ENCODE measurements at regions not wholly inside any gene's neighbourhood (a gene's known extent, or its start where the extent isn't known, plus 50 kb on each side); places are given as distances from the start of the nearest gene placed in this dataset.
"Not testable (repeated sequence)": the region's sequence is repeated elsewhere in the genome, so short reads cannot be mapped to it uniquely, and the experiment has no call there.

- no peak overlapping the region for H3K4me3 ChIP-seq (ENCODE audit: low read depth, low read length)
- DNase-seq (ENCODE audit: low read depth) = no peak
- TF ChIP-seq CTCF (IDR thresholded peaks at IDR 0.05; ENCODE audit: low read depth, low read length) (no peak), MYC (IDR thresholded peaks at IDR 0.05; ENCODE audit: low read depth, low read length) (no peak), POLR2A (IDR thresholded peaks at IDR 0.05; ENCODE audit: extremely low read depth, insufficient read length) (no peak)
- TF ChIP-seq, protein P1, sequence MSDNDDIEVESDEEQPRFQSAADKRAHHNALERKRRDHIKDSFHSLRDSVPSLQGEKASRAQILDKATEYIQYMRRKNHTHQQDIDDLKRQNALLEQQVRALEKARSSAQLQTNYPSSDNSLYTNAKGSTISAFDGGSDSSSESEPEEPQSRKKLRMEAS (IDR thresholded peaks at IDR 0.05; ENCODE audit: low read depth, low read length) = no peak
Measured at GRCh38 chr9:90165281-90165680, 477.3 kb downstream of the DIRAS2 start.

GRCh38 chr9:90166374-90166773 lies 476.2 kb downstream of the DIRAS2 start:
- DNase-seq (ENCODE audit: low read depth); H3K4me3 ChIP-seq (ENCODE audit: low read depth, low read length): not testable (repeated sequence)

GRCh38 chr9:90167914-90168313 lies 474.7 kb downstream of the DIRAS2 start:
- TF ChIP-seq, protein P1 (IDR thresholded peaks at IDR 0.05; ENCODE audit: low read depth, low read length) = no peak
- no peak for TF ChIP-seq POLR2A (IDR thresholded peaks at IDR 0.05; ENCODE audit: extremely low read depth, insufficient read length)
- TF ChIP-seq MYC (IDR thresholded peaks at IDR 0.05; ENCODE audit: low read depth, low read length) = no peak
- TF ChIP-seq CTCF (IDR thresholded peaks at IDR 0.05; ENCODE audit: low read depth, low read length) = no peak
- no peak overlapping the region for H3K4me3 ChIP-seq (ENCODE audit: low read depth, low read length)
- no peak for DNase-seq (ENCODE audit: low read depth)

GRCh38 chr9:90169490-90169889 lies 473.1 kb downstream of the DIRAS2 start:
- no peak for DNase-seq (ENCODE audit: low read depth)
- TF ChIP-seq POLR2A (IDR thresholded peaks at IDR 0.05; ENCODE audit: extremely low read depth, insufficient read length) (no peak), MYC (IDR thresholded peaks at IDR 0.05; ENCODE audit: low read depth, low read length) (no peak), CTCF (IDR thresholded peaks at IDR 0.05; ENCODE audit: low read depth, low read length) (no peak)
- TF ChIP-seq, protein P1 (IDR thresholded peaks at IDR 0.05; ENCODE audit: low read depth, low read length) = no peak
- H3K4me3 ChIP-seq (ENCODE audit: low read depth, low read length) = no peak overlapping the region

DNA sequence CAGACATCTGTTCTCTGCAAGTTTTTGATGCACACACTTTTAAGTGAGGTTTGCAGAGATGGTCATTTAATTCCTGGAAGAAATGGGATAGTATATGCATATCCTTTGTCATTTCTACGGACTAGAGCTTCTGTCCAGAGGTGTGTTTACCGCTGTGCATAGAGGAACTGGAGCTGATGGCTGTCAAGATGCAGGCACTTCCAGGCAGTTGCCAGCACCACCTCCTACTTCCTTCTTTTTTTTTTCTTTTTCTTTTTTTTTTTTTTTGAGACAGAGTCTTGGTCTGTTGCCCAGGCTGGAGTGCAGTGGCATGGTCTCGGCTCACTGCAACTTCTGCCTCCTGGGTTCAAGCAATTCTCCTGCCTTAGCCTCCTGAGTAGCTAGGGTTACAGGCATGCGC lies 468.7 kb downstream of the DIRAS2 start:
- H3K4me3 ChIP-seq (ENCODE audit: low read depth, low read length); DNase-seq (ENCODE audit: low read depth): not testable (repeated sequence)

GRCh38 chr9:90174346-90174745 lies 468.3 kb downstream of the DIRAS2 start:
- not testable (repeated sequence) for H3K4me3 ChIP-seq (ENCODE audit: low read depth, low read length); DNase-seq (ENCODE audit: low read depth)

DNA sequence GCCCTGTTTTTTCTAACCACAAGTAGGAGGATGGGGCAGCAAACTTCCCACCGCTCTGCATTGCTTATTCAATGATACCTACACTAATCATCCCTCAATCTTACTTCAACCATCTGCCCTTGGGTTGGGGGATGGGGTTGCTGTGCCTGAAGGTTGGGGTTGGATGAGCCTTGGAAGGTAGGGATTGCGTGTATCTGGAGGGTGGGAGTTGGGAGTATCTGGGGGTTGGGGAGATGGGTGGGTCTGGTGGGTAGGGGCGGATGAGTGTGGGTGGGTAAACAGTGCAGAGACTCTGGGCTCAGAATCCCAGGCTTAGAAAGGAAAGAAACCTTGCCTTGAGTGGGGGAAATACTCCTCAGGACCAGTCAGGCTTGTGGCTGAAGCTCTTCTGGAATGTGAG lies 467.4 kb downstream of the DIRAS2 start:
- H3K4me3 ChIP-seq (ENCODE audit: low read depth, low read length) = no peak overlapping the region
- DNase-seq (ENCODE audit: low read depth) = no peak
- TF ChIP-seq MYC (IDR thresholded peaks at IDR 0.05; ENCODE audit: low read depth, low read length) (no peak), CTCF (IDR thresholded peaks at IDR 0.05; ENCODE audit: low read depth, low read length) (no peak), POLR2A (IDR thresholded peaks at IDR 0.05; ENCODE audit: extremely low read depth, insufficient read length) (no peak)
- TF ChIP-seq, protein P1 (IDR thresholded peaks at IDR 0.05; ENCODE audit: low read depth, low read length) = no peak

DNA sequence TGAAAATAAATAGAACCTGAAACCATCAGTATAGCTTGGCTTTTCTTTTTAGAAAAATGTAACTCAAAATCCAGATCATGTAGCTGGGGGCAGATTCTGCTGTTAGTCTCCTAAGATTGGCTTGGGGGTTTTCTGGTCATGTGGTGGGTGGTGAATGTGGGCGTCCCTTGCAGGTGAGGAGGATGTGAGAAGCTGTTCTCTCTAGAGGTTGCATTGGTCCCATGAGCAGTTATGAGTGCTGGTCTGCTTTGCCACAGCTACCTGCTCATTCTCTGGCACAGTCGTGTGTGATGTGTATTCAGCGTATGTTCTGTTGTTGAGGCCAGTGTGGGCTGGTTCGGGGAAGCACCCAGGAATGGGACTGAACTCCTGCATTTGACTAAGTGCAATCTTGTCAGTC lies 466.8 kb downstream of the DIRAS2 start:
- no peak for TF ChIP-seq MYC (IDR thresholded peaks at IDR 0.05; ENCODE audit: low read depth, low read length)
- TF ChIP-seq POLR2A (IDR thresholded peaks at IDR 0.05; ENCODE audit: extremely low read depth, insufficient read length) = no peak
- no peak for TF ChIP-seq CTCF (IDR thresholded peaks at IDR 0.05; ENCODE audit: low read depth, low read length)
- TF ChIP-seq, protein P1 (IDR thresholded peaks at IDR 0.05; ENCODE audit: low read depth, low read length) = no peak
- no peak for DNase-seq (ENCODE audit: low read depth)
- H3K4me3 ChIP-seq (ENCODE audit: low read depth, low read length) = no peak overlapping the region
